ENCODE measurements at regions not wholly inside any gene's neighbourhood (a gene's known extent, or its start where the extent isn't known, plus 50 kb on each side); places are given as distances from the start of the nearest gene placed in this dataset.
"Not testable (repeated sequence)": the region's sequence is repeated elsewhere in the genome, so short reads cannot be mapped to it uniquely, and the experiment has no call there.

DNA sequence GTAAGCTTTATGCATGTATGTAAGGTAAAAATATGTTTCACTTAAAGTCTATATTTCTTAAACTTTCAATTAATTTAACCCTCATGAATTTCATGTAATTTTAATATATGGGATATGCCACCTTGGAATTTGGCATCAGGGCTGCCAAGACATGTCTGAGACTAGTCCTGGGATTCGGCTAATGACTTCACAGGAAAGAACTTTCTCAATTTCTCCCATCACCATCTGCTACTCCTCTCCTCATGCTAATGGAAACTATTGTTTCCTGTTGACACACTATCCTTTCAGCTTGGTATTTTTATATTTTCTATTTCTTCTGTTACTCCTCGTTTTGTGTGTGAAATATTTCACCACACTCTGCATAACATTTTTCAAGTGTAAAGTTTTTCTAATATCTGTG lies 205.9 kb downstream of the ARL4A start:
- DNase-seq: no peak

DNA sequence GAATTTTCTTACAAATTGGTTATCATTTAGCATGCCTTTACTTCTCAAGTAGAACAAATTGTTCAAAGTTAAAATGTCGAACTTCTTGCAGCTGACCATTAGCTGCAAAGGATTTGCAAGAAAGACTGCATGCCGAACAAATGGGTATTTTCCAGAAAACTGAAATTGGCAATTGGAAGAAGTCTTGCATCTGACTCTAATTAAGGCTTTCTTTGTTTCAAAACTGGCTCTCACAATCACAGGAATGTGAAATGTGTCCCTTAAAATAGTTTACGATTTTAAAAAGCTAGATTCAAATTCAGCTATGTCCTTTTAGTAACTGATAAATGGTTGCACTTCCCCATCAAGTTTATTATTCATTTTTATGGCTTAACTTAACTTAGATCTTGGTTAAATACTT lies 207.9 kb downstream of the ARL4A start:
- DNase-seq: no peak

DNA sequence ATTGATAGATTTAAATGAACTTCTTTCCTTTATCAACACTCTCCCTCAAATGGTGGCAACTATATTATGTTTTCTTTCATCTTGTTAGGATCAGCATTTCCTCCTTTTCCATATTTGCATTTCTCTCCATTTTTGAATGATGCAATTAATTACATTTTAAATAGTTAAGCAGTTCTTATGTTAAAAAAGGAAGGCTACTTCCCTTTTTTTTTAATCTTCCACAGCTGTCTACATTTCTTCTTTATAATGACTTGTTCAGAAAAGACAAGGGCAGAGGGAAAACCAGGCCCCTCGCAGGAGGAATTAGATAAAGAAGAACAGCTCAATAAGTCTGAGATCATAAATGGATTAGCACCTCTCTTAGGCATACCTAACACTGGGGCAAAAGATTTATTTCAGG lies 208.9 kb downstream of the ARL4A start:
- no peak for DNase-seq

DNA sequence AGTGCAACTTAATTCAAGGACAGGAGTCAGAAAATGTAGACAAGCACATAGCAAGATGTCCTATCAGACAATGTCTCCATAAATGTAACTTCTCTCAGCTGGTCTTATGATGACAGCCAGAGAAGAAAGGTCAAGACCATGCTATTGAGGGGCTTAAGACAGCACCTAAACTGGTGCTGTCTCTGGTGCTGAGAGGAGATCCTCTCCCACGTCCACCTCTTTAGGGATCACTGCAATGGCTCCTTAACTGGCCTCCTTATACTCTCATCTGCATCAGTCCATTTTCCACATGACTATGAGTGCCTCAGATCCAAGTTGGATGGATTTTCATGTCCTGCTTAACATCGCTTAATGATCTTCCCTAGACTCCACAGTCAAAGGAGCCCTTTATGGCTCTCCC lies 210.6 kb downstream of the ARL4A start:
- no peak for DNase-seq

DNA sequence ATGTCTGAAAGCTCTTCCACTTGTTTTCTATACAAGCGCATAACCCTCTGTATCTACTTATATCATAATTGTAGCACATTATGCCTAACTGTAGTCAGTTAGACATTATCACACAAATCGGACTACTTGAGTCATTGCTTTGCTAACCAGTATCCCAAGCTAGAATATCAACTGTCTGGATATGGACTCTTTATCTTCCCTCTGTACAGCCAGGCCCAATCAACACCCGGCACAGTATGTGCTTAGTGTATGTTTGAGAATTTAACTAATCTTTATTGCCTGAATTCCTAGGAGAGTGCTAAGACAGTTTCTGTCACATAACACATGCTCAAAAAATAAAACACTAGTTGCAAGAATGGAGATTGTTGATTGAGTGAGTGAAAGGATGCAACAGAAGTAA lies 211.2 kb downstream of the ARL4A start:
- no peak for DNase-seq

DNA sequence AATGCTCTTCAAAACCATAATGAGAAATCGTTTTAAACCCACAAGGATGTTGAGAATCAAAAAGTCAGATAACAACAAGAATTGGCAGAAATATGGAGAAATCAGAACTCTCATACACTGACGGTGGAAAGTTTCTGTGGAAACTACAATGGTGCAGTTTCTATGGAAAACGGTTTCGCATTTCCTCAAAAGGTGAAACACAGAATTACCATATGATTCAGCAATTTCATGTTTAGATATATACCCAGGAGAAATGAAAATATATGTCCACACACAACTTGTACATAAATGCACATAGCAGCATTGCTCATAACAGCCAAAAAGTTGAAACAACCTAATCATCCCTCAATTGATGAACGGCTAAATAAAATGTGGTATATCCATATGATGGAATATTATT lies 218.2 kb downstream of the ARL4A start:
- no peak for DNase-seq

DNA sequence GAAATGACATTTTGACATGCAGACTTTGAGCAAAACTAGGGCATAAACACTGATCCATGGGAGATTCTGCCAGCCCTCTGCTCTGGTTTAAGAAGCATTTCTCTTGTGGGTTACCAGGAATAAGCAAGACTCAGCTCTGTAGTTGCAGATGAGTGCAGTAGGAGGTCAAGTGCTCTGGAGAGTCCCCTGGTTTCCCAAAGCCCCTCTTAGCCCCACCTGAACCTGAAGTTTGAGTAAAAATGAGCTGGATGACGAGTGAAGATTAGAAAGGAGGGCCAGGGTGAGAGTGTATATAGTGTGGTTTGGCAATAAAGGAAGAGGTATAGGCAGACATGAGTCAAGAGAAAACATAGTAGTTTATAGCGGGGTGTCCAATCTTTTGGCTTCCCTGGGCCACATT lies 220.3 kb downstream of the ARL4A start:
- no peak for DNase-seq

DNA sequence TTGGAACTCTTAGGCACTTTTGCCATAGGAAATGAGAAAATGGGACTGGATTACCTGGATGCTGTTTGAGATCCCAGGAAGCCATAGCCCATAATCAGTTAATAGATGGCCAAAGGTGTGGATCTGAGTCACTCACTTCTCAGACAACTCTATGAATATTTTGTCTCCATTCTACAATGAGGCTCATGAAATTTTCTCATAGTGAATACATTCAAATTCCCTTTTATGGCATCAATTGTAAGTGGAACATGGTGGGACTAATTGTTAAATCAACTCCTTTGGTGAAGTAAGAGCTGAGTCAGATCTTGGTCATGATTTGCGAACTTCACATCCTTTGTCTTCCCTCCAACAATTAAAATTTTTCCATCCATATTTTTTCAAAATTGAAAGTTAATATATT lies 222.1 kb downstream of the ARL4A start:
- DNase-seq: no peak

DNA sequence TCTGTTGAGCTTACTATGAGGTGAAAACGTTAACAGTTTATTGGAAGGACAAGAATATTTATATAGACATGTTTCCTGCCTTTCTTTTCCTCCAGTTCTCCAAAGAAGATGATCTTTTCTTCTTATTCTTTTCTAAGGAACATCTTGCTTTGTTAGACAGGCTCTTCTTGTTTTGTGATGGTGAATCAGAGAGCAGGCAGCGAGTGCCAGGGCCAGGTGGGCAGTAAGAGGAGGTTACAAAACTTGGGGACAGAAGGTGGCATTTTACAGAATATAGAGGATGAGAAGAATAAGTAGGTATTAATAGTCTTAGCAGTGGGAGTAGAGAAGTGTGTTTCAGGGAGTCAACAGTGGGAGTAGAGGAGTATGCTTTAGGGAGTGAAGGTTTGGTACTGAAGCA lies 223.6 kb downstream of the ARL4A start:
- no peak for DNase-seq

DNA sequence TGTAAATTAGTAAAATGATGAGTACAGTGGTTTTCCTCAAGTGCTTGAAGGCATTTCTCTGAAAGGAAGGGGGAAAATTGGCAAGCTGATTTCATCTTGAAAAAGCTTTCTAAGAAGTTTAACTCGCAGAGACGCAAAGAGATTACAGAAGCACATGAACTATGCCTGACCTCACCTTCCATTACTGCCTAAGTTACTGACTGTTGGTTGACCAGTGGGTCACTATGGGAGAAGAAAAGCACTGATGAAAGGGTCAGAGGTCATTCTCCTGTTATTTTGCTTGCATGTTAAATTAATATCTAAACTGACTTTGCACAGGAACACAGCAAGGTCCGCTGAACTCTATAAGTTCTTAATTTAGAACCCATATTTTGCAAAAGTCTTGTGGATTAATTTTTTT lies 225.6 kb downstream of the ARL4A start:
- DNase-seq: no peak

DNA sequence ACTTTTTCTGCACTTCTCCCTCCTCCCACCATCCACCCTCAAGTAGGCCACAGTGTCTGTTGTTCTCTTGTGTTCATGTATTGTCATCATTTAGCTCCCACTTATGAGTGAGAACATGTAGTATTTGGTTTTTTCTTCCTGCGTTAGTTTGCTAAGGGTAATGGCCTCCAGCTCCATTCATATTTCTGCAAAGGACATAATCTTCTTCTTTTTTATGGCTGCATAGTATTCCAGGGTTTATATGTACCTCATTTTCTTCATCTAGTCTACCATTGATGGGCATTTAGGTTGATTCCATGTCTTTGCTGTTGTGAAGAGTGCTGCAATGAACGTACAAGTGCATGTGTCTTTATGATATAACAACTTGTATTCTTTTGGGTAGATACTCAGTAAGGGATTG lies 230.4 kb downstream of the ARL4A start:
- no peak for DNase-seq

DNA sequence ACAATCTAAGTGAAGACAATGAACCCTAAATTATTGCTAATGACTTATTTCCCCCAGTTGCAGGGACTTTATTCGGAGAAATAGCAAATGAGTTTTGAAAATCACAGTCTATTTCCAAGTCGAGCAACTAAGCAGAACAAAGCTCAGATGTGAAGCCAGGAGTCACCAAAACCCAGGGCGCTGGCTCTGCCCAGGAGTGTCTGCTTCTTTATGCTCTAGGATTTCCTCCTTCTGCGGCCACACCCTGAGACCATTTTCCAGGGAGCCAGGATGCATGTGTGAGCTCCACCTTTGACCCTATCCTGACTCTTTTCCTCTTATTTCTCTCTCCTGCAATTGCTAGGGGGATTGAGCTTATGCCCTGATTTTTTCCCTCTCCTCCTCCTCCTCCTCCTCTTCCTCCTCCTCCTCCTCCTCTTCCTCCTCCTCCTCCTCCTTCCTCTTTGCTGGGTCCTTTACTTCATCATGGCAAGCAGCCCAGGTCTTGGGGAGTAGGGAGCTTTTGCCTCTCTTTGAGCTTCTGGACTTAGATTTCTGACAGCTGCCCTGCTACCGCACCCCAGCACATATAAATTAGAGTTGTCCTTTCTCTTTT lies 234.4 kb downstream of the ARL4A start:
- no peak for DNase-seq

DNA sequence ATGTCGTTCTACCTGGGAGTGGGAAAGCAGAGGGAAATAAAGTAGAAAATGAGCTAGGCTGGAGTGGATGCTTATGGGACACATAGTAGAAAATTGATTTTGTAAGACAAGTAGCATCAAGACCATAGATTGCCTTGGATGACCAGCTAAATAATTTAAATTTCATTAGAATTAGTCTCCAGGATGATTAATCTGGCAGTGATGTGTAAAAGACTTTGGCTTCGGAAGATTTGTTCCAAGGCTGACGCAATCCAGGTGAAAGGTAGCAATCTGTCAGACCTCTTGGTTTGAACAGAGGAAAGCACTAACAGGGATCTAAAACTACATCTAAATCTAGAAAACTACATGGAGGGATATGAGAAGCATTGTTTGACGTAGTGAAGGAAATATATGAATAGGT lies 236.5 kb downstream of the ARL4A start:
- DNase-seq: no peak

DNA sequence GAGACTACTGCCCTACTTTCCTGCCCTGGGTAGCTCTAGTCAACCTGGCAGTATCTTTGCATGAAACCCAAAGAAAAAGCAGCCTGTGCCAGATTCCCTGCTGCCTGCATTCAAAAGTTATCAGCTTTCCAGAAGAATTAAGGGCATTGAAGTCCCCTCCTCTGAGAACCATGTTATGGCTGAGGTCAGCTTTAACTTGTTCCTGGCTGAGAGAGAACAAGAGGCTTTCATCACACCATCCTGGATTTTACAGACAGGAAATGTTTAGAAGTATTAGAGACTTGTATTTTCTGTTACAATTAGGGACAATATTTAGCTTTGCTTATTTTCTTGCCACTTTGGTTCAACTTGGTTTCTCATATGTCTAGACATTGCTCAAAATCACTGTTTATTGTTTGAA lies 238.8 kb downstream of the ARL4A start:
- DNase-seq: no peak

DNA sequence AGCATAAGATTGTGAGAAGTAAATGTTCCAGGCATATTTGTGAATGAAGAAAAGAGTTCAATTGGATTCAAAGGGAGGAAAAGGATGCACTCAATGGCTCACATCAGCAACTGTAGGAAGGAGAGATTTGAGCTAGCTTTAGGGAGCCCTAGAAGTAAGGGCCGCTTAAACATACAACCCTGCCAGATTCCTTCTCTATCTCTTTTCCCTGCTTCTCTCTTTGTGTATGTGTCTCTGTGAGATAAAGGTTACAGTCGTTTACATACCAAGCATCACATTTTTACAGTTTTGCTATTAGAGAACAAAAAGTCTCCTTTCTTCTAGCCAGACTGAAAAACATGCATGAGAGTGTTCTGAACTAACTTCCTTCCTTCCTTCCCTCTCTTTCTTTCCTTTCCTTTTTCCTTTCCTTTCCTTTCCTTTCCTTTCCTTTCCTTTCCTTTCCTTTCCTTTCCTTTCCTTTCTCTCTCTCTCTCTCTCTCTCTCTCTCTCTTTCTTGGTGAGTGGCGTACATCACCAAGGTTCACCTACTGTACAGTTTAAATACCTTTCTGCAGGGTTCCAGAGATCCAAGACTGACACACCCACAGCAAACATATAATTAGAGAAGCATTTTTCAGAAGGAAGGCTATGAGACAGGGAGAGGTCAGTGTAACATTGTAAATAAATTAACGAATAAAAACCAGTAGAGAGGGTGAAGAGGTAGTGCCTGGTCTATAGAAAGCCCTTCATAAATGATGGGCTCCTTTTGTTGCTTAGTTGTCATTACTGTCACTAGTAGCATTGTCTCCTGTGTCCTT lies 240.4 kb downstream of the ARL4A start:
- no peak for DNase-seq

DNA sequence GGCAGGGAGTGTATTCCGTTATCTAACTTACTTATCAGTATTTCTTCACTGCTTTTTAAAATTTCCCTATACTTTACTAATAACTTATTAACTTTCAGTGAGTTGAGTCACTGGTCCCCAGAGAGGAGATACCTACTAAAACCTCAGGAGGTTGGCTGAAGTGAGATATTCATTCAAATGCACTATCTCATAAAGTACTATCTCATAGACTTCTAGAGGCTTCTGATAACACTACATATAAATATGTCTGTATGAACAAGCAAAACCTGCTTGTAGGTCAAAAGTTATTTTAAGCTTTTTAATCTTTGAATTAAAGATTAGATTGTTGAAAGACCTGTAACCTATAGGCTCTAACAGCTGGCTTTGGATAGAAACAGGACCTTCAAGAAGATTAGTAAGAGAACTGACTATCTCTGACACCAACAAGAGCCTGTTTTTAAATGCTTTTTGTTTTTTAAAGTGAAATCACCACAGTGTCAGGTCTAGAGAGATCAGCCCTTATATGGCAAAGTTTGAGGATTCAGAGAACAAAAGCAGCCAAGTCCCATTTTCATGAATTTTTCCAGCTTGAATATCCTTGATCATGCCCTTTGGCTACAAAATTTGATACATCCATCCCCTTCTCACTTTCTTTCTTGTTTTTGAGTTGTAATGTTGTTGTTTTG lies 242.2 kb downstream of the ARL4A start:
- no peak for DNase-seq

DNA sequence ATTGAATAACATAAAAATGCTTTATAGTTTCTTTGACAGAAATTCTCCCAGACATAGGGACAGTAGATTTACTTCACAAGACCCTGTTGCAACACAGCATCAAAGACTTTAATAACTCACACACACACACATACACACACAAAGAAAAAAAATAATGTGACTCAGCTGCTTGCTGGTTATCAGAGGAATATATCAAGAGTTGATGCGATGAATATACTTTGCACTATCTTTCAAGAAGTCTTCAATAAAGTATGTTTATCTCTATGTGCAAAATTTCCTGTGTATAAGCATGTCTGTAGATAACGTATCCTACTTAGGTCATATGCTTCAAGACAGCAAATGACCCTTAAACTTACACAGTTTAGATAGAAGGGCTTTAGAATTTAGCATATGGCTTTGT lies 243.1 kb downstream of the ARL4A start:
- DNase-seq: no peak

DNA sequence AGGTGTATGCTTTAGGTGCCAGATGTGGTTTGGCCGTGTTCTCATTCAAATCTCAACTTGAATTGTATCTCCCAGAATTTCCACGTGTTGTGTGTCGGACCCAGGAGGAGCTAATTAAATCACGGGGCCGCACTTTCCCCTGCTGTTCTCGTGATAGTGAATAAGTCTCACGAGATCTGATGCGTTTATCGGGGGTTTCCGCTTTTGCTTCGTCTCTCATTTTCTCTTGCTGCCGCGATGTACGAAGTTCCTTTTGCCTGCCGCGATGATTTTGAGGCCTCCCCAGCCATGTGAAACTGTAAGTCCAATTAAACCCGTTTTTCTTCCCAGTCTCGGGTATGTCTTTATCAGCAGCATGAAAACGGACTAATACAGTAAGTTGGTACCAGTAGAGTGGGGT lies 244.0 kb downstream of the ARL4A start:
- not testable (repeated sequence) for DNase-seq

DNA sequence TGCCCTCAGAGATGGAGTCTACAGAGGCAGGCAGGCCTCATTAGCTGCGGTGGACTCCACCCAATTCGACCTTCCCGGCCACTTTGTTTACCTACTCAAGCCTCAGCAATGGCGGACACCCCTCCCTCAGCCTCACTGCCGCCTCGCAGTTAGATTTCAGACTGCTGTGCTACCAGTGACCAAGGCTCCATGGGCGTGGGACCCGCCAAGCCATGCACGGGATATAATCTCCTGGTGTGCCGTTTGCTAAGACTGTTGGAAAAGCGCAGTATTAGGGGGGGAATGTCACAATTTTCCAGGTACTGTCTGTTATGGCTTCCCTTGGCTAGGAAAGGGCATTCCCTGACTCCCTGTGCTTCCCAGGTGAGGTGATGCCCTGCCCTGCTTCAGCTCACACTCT lies 252.3 kb downstream of the ARL4A start:
- no peak for DNase-seq

DNA sequence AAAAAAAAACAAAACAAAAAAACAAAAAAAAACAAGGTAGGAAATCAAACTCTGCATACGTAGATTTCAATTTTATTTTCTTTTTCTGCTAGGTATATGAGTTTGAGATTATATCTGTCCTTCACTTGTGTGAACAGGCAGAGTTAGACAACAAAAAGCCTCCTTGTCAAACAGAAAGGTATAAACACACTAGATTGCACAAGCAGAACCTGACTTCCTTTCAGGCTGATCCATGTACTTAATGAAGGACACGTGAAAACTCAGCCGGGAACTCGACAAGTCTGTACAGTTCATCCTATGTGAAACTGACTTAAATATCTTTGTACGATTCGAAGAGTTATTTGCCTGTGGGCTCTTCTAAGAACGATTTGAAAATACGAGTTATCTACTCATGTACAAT lies 254.1 kb downstream of the ARL4A start:
- no peak for DNase-seq

DNA sequence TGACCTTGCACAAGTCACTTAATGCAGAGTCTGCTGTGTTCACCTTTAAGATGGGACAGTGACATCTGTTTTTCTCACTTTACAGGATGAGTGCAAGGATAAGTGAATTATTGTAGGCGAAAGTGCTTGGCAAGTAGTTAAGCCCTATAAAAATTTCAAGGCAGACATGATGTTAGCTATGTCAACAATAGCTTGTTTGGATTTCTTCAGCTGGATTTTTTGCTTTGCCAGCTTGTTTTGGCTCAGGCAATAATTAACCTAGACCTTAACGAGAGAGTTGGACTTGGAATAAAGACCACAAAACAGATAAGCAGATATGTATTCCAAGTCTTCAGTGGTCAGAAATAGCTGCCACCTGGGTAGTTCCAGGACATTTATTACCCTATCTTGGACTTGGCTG lies 255.2 kb downstream of the ARL4A start:
- DNase-seq: no peak

DNA sequence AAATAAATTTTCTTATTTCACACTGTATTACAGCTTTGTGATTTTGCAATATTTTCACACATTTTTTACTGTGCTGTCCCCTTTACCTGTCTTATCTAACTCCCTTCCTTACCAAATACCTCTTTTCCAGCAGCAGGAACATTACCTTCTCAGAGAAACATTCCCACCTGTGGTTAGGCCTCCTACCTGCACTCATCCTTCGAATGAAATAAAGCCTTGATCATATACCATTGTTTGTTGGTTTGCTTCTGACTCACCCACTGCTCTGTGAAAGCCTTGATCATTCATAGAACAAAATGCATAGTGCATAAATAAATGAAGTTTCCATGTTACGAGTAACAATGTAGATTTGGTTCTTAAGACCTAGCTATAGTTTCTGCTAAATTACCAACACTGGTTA lies 256.3 kb downstream of the ARL4A start:
- no peak for DNase-seq

DNA sequence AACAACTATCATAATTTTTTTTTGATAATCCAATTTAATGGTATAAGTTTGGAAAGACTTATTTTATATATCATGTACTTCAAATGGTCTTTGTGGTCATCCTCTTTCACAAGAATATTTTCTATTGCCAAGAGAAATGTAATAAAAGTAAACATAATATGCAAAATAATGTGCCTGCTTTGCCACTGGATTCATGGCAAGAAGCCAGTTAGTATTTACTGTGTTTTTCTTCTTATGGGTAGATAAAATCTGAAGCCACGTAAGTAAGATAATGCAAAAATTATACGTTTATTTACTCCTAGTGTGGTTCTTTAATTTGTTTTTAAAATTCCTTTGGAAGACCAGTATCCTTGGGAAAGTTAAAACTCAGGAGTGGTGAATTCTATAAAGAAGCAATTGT lies 258.5 kb downstream of the ARL4A start:
- DNase-seq: no peak

DNA sequence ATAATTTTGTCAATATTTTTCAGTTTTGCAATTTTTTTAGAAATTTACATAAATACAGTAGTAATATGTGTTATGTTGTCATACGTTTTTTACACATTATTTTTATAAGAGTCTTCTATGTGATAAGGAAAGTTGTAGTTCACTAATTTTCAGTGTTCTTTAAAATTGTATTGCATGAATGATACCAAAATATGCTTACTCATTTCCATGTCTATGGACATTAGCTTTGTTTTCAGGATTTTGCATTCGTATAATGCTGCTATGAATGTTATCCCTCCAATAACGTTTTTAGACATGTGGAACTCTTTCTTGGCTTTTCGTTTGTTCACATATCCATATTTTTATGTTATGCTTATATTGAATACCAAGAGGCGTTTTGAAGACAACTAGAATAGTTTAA lies 260.0 kb downstream of the ARL4A start:
- no peak for DNase-seq
